HG03565 (cell line): ENCODE measurements at regions not wholly inside any gene's neighbourhood (a gene's known extent, or its start where the extent isn't known, plus 50 kb on each side); places are given as distances from the start of the nearest gene placed in this dataset.

Experiments used
- ATAC-seq: cut with Tn5 transposase; IDR thresholded peaks from one replicate; pipeline ENCODE4 v1.9.1; 2021; ENCODE audit warnings: mild to moderate bottlenecking, moderate library complexity; ENCODE audit not compliant: unreplicated experiment

- no peak for ATAC-seq
Measured at GRCh38 chr2:59938181-59938580, 615.3 kb downstream of the BCL11A start.

GRCh38 chr2:59936048-59936447 lies 617.4 kb downstream of the BCL11A start:
- no peak for ATAC-seq

GRCh38 chr2:59935005-59935404 lies 618.4 kb downstream of the BCL11A start:
- ATAC-seq: no peak

- ATAC-seq: no peak
Measured at GRCh38 chr2:59933948-59934347, 619.5 kb downstream of the BCL11A start.

GRCh38 chr2:59932341-59932740 lies 621.1 kb downstream of the BCL11A start:
- ATAC-seq: no peak

GRCh38 chr2:59930430-59930829 lies 623.0 kb downstream of the BCL11A start:
- no peak for ATAC-seq

GRCh38 chr2:59926731-59927130 lies 626.7 kb downstream of the BCL11A start:
- no peak for ATAC-seq

GRCh38 chr2:59925321-59925720 lies 628.1 kb downstream of the BCL11A start:
- ATAC-seq: no peak

- no peak for ATAC-seq
Measured at GRCh38 chr2:59924346-59924745, 629.1 kb downstream of the BCL11A start.

- ATAC-seq: no peak
Measured at GRCh38 chr2:59922450-59922849, 631.0 kb downstream of the BCL11A start.

- no peak for ATAC-seq
Measured at GRCh38 chr2:59921743-59922142, 631.7 kb downstream of the BCL11A start.

GRCh38 chr2:59920961-59921360 lies 632.5 kb downstream of the BCL11A start:
- ATAC-seq: no peak

GRCh38 chr2:59920307-59920706 lies 633.1 kb downstream of the BCL11A start:
- ATAC-seq: no peak

GRCh38 chr2:59919579-59919978 lies 633.9 kb downstream of the BCL11A start:
- no peak for ATAC-seq

- no peak for ATAC-seq
Measured at GRCh38 chr2:59912042-59912441, 641.4 kb downstream of the BCL11A start.

GRCh38 chr2:59910166-59910565 lies 643.3 kb downstream of the BCL11A start:
- ATAC-seq: no peak

- no peak for ATAC-seq
Measured at GRCh38 chr2:59909147-59909546, 644.3 kb downstream of the BCL11A start.

GRCh38 chr2:59905731-59906130 lies 647.7 kb downstream of the BCL11A start:
- ATAC-seq: no peak

- ATAC-seq: no peak
Measured at GRCh38 chr2:59903994-59904544, 649.4 kb downstream of the BCL11A start.

GRCh38 chr2:59900728-59901452 lies 652.6 kb downstream of the BCL11A start:
- ATAC-seq: no peak

GRCh38 chr2:59899692-59900091 lies 653.8 kb downstream of the BCL11A start:
- ATAC-seq: no peak

GRCh38 chr2:59896499-59897245 lies 656.8 kb downstream of the BCL11A start:
- ATAC-seq: no peak
